WTC11 (cell line): ENCODE measurements at regions not wholly inside any gene's neighbourhood (a gene's known extent, or its start where the extent isn't known, plus 50 kb on each side); places are given as distances from the start of the nearest gene placed in this dataset.

Experiments used
- ATAC-seq: fragments of 200-7000 bp; cut with Tn5 transposase; 2 replicates; pipeline ENCODE4 v1.10.0; 2021; ENCODE audit warnings: mild to moderate bottlenecking, moderate library complexity
- CTCF ChIA-PET: fragments of 300-600 bp; sonication (Branson Sonifier 250); formaldehyde crosslinking; loops from one replicate; lab custom pipeline; 2021; ENCODE audit warnings: antibody characterized with exemption; lab: Charles Lee
- POLR2A ChIA-PET: fragments of 350-600 bp; sonication (Branson Sonifier 250); formaldehyde crosslinking; loops from one replicate; lab custom pipeline; 2021; ENCODE audit warnings: antibody characterized with exemption; lab: Charles Lee
- DNase-seq: peaks from one replicate; pipeline ENCODE4 v3.0.0; 2021; ENCODE audit warnings: low spot score
- H3K27ac Mint-ChIP-seq: 2 replicates; pipeline ENCODE4 v1.8.0; 2021; ENCODE audit warnings: mixed read lengths
- H3K27me3 Mint-ChIP-seq: 2 replicates; pipeline ENCODE4 v1.8.0; 2021; ENCODE audit warnings: low read depth, mild to moderate bottlenecking, moderate library complexity, mixed read lengths
- H3K36me3 Mint-ChIP-seq: 2 replicates; pipeline ENCODE4 v1.8.0; 2021; ENCODE audit warnings: mixed read lengths
- H3K4me1 Mint-ChIP-seq: 2 replicates; pipeline ENCODE4 v1.8.0; 2022; ENCODE audit warnings: mixed read lengths
- H3K4me3 Mint-ChIP-seq: 2 replicates; pipeline ENCODE4 v1.8.0; 2021; ENCODE audit warnings: mild to moderate bottlenecking, moderate library complexity, mixed read lengths
- H3K9me3 Mint-ChIP-seq: 2 replicates; pipeline ENCODE4 v1.8.0; 2021; ENCODE audit warnings: mixed read lengths
- ATF6 ChIP-seq: sonication (generic); formaldehyde crosslinking; IDR thresholded peaks from 2 replicates; pipeline ENCODE4 v1.8.1; 2023; ENCODE audit warnings: mild to moderate bottlenecking, missing genetic modification reagents
- E2F5 ChIP-seq: sonication (generic); formaldehyde crosslinking; IDR thresholded peaks from 2 replicates; pipeline ENCODE4 v1.8.1; 2022; ENCODE audit warnings: mild to moderate bottlenecking, moderate library complexity, missing genetic modification reagents
- ERG ChIP-seq: fragments of 250-450 bp; sonication (Bioruptor Pico); IDR thresholded peaks from 2 replicates; pipeline ENCODE4 v1.8.0; 2021; ENCODE audit warnings: mild to moderate bottlenecking
- FOXK1 ChIP-seq: sonication (generic); formaldehyde crosslinking; IDR thresholded peaks from 2 replicates; pipeline ENCODE4 v1.8.0; 2022; ENCODE audit warnings: mild to moderate bottlenecking, moderate library complexity, missing genetic modification reagents
- FOXP1 ChIP-seq: sonication (generic); formaldehyde crosslinking; IDR thresholded peaks from 2 replicates; pipeline ENCODE4 v1.8.0; 2022; ENCODE audit warnings: missing genetic modification reagents, mild to moderate bottlenecking, moderate library complexity, borderline replicate concordance
- GABPB1 ChIP-seq: sonication (generic); formaldehyde crosslinking; IDR thresholded peaks from 2 replicates; pipeline ENCODE4 v1.8.1; 2023; ENCODE audit warnings: mild to moderate bottlenecking, missing genetic modification reagents
- IRF1 ChIP-seq: sonication (generic); formaldehyde crosslinking; IDR thresholded peaks from 2 replicates; pipeline ENCODE4 v1.8.0; 2023; ENCODE audit warnings: missing genetic modification reagents
- IRF2 ChIP-seq: sonication (generic); formaldehyde crosslinking; IDR thresholded peaks from 2 replicates; pipeline ENCODE4 v1.8.0; 2022; ENCODE audit warnings: low read depth, missing genetic modification reagents, borderline replicate concordance
- JAZF1 ChIP-seq: fragments of 250-450 bp; sonication (Bioruptor Pico); IDR thresholded peaks from 2 replicates; pipeline ENCODE4 v1.9.0; 2021; ENCODE audit warnings: moderate library complexity, mild to moderate bottlenecking, inconsistent platforms
- KAT7 ChIP-seq: sonication (generic); formaldehyde crosslinking; IDR thresholded peaks from 2 replicates; pipeline ENCODE4 v1.8.1; 2023; ENCODE audit warnings: missing genetic modification reagents, mild to moderate bottlenecking, borderline replicate concordance
- NFATC4 ChIP-seq: fragments of 250-450 bp; sonication (Bioruptor Pico); IDR thresholded peaks from 2 replicates; pipeline ENCODE4 v1.9.0; 2021; ENCODE audit warnings: mild to moderate bottlenecking
- NR3C1 ChIP-seq: sonication (generic); formaldehyde crosslinking; conservative IDR thresholded peaks from 2 replicates; pipeline ENCODE4 v1.8.1; 2023; ENCODE audit warnings: low read depth, mild to moderate bottlenecking, missing genetic modification reagents
- PRDM15 ChIP-seq: sonication (generic); formaldehyde crosslinking; IDR thresholded peaks from 2 replicates; pipeline ENCODE4 v1.8.0; 2022; ENCODE audit warnings: missing genetic modification reagents
- ZNF121 ChIP-seq: sonication (generic); formaldehyde crosslinking; IDR thresholded peaks from 2 replicates; pipeline ENCODE4 v1.8.0; 2023; ENCODE audit warnings: missing genetic modification reagents
- ZNF423 ChIP-seq: fragments of 250-450 bp; sonication (Bioruptor Pico); IDR thresholded peaks from 2 replicates; pipeline ENCODE4 v2.1.2; 2022; ENCODE audit warnings: mild to moderate bottlenecking, moderate library complexity
- TF ChIP-seq, protein P1 (sequence below): fragments of 250-450 bp; sonication (Bioruptor Pico); conservative IDR thresholded peaks from 2 replicates; pipeline ENCODE4 v1.9.0; 2021; ENCODE audit warnings: mild to moderate bottlenecking
- TF ChIP-seq, protein P2 (sequence below): sonication (generic); formaldehyde crosslinking; IDR thresholded peaks from 2 replicates; pipeline ENCODE4 v1.8.1; 2023; ENCODE audit warnings: mild to moderate bottlenecking, missing genetic modification reagents, moderate library complexity
- TF ChIP-seq, protein P3 (sequence below): fragments of 250-450 bp; sonication (Bioruptor Pico); IDR thresholded peaks from 2 replicates; pipeline ENCODE4 v1.9.0; 2021; ENCODE audit warnings: mild to moderate bottlenecking, borderline replicate concordance

DNA sequence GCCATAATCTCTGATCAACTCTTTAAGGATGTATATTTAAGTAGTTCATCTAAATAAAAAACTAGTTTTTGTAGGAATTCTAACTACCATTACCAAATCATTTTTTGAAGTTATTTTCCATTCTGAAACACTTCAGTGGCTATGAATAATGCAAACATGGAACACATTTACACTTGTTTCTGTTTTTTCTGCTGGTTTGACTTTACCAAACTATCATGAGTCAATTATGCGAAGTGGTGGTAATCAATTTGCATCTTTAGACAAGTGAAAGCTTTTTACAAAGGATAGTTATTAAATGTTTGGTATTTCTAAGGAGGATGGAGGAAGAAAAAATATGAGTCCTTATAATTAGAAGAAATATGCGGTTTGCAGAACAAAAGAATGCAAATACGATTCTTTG is 202.0 kb upstream of the MMADHC start:
- POLR2A ChIA-PET, result no interaction called here
- no peak for ATAC-seq
- DNase-seq, result no peak
- Mint-ChIP-seq H3K4me1 (no peaks in the 10 kb centered on the region), H3K27ac (no peak overlapping the region), H3K4me3 (no peak overlapping the region), H3K27me3 (no peaks in the 10 kb centered on the region; the same call in 1 of the 2 replicates), H3K36me3 (no peaks in the 10 kb centered on the region), H3K9me3 (peaks cover 22% of the 10 kb centered on the region)
- CTCF ChIA-PET, result no interaction called here
- TF ChIP-seq E2F5 (no peak), IRF2 (CRISPR knock-in tag) (no peak), IRF1 (no peak), PRDM15 (CRISPR knock-in tag) (no peak), NFATC4 (CRISPR knock-in tag) (no peak), ZNF121 (CRISPR knock-in tag) (no peak), NR3C1 (CRISPR knock-in tag) (no peak), ZNF423 (no peak), KAT7 (CRISPR knock-in tag) (no peak)

DNA sequence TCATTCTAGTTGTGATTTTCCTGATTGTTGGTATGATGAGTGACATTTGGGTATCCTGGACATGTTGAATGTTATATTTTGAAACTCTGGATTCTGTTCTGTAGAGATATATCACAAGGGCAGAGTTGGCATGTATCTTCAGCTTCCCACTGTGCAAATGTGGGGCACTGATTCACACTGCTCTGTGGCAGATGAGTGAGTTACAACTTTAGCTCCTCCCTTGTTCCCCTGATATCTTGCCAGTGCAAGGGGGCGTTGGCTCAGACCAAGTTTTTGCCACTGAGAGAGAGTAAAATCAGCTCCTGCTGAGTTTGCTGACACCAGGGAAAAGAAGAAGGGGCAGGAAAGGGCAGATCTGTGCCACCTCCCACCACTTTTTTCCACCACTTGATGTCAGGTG is 199.6 kb upstream of the MMADHC start:
- no peaks in the 10 kb centered on the region; the same call in 1 of the 2 replicates for H3K27me3 Mint-ChIP-seq
- POLR2A ChIA-PET, result interaction anchor here (0.6 kb wide), 1 partner anchor 203 kb away, joined by 3 read pairs; no protein-coding TSS in a partner anchor
- no peak overlapping the region for H3K4me3 Mint-ChIP-seq
- no peaks in the 10 kb centered on the region for H3K36me3 Mint-ChIP-seq
- no peaks in the 10 kb centered on the region for H3K4me1 Mint-ChIP-seq
- no peak for DNase-seq
- no peak for ATAC-seq
- no peak overlapping the region for H3K27ac Mint-ChIP-seq
- CTCF ChIA-PET, result no interaction called here
- peaks cover 20% of the 10 kb centered on the region for H3K9me3 Mint-ChIP-seq
- TF ChIP-seq, protein P1, sequence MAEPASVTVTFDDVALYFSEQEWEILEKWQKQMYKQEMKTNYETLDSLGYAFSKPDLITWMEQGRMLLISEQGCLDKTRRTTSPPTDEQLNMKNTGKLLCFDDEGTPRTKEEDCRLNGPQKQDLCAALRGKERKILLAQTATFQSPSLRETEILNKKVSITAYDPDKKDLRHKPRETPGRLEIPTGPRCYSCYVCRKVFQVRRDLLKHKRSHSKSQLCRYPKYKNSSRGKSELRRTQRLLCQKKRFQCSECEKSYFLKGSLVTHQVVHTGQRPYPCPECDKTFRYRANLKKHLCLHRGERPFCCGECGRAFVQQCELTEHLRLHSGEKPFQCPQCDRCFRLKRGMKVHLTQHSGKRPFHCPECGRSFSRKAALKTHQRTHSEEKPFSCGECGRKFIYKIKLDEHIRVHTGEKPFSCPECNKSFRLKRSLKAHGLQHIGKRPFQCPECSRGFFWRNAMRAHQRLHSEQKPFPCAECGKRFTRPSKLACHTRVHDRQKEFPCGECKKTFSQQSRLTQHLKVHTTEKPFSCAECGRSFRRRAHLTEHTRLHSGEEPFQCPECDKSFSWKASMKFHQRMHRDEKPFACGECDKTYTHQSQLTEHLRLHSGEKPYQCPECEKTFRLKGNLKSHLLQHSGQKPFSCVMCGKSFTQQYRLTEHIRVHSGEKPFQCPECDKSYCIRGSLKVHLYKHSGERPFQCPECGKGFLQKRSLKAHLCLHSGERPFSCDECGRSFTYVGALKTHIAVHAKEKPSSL (CRISPR knock-in tag), result no peak
- TF ChIP-seq ERG (CRISPR knock-in tag) (no peak), NFATC4 (CRISPR knock-in tag) (no peak), ATF6 (no peak), JAZF1 (CRISPR knock-in tag) (no peak), IRF2 (CRISPR knock-in tag) (no peak), GABPB1 (CRISPR knock-in tag) (no peak), FOXK1 (CRISPR knock-in tag) (no peak), KAT7 (CRISPR knock-in tag) (no peak), FOXP1 (CRISPR knock-in tag) (no peak)
- TF ChIP-seq, protein P2, sequence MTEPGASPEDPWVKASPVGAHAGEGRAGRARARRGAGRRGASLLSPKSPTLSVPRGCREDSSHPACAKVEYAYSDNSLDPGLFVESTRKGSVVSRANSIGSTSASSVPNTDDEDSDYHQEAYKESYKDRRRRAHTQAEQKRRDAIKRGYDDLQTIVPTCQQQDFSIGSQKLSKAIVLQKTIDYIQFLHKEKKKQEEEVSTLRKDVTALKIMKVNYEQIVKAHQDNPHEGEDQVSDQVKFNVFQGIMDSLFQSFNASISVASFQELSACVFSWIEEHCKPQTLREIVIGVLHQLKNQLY (CRISPR knock-in tag), result no peak
- TF ChIP-seq, protein P3, sequence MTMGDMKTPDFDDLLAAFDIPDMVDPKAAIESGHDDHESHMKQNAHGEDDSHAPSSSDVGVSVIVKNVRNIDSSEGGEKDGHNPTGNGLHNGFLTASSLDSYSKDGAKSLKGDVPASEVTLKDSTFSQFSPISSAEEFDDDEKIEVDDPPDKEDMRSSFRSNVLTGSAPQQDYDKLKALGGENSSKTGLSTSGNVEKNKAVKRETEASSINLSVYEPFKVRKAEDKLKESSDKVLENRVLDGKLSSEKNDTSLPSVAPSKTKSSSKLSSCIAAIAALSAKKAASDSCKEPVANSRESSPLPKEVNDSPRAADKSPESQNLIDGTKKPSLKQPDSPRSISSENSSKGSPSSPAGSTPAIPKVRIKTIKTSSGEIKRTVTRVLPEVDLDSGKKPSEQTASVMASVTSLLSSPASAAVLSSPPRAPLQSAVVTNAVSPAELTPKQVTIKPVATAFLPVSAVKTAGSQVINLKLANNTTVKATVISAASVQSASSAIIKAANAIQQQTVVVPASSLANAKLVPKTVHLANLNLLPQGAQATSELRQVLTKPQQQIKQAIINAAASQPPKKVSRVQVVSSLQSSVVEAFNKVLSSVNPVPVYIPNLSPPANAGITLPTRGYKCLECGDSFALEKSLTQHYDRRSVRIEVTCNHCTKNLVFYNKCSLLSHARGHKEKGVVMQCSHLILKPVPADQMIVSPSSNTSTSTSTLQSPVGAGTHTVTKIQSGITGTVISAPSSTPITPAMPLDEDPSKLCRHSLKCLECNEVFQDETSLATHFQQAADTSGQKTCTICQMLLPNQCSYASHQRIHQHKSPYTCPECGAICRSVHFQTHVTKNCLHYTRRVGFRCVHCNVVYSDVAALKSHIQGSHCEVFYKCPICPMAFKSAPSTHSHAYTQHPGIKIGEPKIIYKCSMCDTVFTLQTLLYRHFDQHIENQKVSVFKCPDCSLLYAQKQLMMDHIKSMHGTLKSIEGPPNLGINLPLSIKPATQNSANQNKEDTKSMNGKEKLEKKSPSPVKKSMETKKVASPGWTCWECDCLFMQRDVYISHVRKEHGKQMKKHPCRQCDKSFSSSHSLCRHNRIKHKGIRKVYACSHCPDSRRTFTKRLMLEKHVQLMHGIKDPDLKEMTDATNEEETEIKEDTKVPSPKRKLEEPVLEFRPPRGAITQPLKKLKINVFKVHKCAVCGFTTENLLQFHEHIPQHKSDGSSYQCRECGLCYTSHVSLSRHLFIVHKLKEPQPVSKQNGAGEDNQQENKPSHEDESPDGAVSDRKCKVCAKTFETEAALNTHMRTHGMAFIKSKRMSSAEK (CRISPR knock-in tag), result no peak
